ENCODE measurements at regions not wholly inside any gene's neighbourhood (a gene's known extent, or its start where the extent isn't known, plus 50 kb on each side); places are given as distances from the start of the nearest gene placed in this dataset.
"Not testable (repeated sequence)": the region's sequence is repeated elsewhere in the genome, so short reads cannot be mapped to it uniquely, and the experiment has no call there.

DNA sequence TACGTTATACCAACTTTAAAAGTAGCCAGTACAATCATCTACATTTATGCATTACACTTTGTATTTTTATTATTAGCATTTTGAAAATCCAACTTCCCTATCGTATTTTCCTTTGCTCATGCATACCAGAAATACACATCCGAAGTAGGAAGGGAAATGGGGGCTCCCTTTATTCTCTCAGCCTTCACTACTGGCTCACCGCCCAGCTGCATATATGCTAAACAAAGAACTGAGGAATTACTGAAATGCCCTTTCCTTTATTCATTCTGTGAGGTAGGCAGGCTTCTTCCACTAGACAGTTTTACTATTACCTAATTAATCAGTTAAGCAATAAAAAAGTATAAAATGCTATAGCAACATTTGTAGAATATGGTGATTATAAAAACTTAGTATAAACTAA, 291.6 kb downstream of the KLF12 start:
- no peak for DNase-seq

DNA sequence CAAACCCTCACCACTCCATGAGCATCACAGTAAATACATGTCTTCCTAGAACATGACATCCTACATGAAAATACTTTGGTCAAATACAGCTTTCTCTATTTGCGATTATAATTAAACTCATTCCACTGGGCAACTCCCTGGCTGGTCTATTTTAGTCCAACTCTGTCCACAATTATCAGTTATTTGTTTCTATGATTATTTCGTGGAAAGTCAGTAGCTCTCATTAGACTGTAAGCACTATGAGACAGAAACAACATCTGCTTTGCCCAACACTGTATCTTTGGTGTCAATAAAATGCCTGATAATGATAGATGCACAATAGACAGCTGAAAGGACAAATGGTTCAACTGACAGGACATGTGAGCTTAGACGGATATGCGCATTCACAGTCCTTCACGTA, 292.0 kb downstream of the KLF12 start:
- DNase-seq: no peak

DNA sequence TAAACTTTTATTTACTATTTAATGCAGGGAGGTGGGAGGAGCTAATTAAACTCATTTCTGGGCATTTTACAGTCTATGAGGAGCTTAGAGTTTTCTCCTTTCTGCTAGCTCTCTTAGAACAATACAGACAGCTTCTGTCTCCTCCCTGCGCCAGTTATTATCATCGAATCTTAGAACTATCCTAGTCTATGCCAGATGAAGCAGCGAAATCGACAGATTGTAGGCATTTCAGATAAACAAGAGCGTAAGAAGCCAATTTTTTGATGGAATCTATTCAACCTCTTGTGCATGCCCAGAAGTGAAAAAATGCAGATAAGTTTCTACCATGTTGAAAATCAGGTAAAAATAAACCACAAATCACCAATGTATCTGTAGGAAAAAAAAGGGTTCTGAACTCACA, 297.1 kb downstream of the KLF12 start:
- DNase-seq: no peak

DNA sequence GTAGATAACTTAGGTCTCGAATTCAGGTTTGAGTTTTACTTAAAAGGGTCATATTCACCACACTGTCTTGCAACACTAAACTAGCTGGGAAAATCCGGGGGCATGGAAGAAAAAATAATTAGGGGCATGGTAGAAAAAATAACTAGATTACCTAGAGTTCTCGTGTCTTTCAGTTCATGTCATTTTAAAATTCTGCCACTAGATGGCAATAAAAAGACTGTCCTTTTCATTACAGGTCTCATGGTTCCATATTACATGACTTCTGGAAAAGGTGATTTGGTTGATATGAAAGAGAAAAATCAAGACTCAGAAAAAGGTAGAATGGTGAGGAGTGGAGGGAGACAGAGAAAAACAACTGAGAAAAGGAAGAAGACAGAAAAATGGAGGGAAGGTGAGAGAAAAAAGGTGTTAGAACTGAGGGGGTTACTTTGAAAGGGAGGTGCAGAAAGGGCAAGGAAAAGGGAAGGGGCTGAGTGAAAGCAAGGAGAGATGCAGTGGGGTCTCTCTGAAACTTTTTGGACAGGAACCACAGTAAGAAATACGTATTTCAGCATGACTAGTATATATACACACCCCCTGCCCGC, 299.0 kb downstream of the KLF12 start:
- DNase-seq: peak; percentile 52

DNA sequence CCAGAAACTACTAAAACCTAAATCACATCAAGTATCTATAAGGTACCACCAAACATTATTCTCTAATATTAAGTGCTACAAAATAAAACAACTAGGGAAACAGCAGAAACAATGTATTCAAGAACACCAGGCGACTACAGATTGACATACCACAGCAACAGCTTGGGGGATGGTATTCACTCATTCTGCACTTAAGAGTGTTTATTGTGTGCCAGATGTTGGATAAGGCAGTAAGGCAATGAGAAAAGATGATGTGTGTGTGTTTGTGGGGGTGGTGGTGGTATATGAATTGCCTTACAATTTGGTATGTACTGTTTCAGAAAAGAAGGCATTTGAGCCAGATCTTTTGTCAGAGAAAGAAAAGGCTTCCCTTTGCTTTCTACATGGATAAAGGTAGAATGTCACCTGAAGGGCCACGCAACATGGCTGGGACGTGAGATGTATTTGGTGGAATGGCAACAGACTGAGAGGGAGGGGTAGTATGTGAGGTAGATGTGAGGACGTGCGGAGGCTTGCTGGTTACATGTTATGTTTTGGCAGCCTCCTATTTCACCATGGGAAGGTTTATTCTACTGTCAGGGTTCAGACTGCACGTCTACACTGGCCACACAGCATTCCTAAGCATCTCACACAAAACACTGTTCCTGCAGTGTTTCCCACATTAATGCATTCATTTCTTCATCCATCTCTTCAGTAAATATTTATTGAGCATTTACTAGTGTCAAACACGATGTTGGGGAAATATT, 300.7 kb downstream of the KLF12 start:
- no peak for DNase-seq

DNA sequence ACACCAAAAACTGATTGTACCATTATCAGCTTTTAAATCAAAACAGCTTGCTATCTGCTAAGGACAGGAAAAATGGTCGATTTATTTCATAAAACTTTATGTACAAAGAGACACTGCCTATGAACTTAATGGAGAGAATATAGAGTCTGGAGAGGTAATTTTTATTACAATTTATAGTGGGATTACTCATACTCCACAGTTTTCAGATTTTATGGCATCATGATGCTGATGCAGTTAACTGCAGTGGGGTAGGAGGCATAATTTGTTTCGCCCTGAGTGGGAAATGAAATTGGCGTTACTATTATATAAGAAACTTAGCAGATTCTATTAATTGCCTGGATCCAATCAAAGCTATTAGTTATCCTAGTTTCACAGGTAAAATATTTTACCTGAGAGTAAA, 301.4 kb downstream of the KLF12 start:
- no peak for DNase-seq

DNA sequence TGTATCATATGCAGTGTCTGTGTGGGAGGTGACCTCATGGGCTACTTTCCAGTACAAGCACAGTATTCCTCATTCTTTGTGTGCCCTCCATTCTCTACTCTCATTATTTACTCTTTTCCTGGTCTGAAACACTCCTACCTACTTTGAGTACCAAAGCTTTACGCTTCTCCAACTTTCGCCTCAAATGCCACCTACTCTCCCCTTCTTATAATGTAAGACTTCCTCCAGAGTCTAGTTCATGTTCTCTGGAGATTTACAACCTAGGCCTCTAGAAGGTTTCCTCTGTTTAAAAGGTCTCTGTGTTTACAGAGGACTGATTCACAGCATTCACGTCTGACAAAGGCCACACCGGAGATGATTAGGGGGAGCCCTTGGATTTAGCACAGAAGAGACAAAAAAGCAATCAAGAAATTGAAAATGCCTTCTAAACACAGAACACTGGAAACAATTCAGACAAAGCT, 302.0 kb downstream of the KLF12 start:
- DNase-seq: peak; percentile 30

DNA sequence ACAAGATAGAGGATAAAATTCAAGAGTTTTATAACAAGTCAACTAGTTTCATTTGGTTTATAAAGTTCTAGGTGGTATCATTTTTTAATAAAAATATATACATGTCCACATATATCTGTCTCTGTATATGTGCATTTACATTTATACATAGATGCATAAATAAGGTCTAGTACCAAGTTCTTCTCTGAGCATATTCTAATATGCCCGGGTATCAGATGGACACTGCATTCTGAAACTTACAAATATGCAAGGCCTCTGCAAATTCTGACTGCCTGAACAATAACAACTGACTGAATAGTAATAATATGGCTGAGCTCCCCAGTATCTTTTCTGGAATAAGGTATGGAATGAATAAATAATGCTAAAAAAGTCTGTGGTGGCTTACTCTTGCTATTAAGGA, 304.8 kb downstream of the KLF12 start:
- DNase-seq: no peak

DNA sequence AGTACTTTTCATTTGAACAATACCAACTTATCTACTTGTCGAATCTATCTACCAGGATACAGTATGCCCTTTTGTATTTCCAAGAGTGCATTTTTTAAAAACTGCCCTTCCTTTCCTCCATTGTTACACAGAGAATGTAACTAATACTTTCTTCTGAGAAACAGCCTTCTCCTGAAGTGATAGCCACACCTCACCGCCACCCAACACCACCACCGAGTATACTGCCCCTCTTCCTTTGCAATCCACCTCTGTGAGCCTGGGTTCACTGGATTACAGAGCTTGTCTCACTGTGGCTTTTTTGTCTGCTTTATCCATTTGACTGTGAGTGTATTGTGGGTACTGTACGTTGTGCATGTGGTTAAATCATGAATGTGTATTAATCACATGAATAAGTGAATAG, 305.4 kb downstream of the KLF12 start:
- DNase-seq: no peak

DNA sequence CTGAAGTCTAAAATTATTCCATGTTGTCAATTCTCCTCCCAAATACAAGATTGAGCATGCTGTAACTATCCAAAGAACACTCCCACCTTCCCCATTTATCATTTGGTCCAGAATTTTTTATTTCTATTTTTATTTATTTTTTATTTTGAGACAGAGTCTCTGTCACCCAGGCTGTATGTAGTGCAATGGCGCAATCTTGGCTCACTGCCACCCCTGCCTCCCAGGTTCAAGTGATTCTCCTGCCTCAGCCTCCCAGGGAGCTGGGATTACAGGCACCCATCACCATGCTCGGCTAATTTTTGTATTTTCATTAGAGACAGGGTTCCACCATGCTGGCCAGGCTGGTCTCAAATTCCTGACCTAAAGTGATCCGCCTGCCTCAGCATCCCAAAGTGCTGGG, 306.8 kb downstream of the KLF12 start:
- no peak for DNase-seq

DNA sequence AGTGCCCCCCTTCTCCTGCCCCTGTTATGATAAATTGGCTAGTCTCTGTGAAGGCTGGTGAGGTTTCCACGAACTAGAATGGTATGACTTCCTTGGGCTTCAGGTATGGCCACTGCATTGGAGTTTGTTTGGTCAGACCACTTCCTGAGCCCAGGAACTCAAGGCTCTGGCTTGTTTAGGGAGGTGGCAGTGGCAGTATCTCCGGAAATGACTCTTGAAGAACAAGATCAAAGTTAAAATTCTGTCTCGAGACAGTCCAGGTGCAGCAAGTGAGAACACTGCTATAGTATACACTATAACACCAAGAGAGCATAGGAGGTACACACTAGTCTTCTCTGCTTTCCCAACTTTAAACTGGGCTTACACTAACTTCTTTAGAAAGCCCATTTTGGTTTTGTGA, 309.1 kb downstream of the KLF12 start:
- no peak for DNase-seq

DNA sequence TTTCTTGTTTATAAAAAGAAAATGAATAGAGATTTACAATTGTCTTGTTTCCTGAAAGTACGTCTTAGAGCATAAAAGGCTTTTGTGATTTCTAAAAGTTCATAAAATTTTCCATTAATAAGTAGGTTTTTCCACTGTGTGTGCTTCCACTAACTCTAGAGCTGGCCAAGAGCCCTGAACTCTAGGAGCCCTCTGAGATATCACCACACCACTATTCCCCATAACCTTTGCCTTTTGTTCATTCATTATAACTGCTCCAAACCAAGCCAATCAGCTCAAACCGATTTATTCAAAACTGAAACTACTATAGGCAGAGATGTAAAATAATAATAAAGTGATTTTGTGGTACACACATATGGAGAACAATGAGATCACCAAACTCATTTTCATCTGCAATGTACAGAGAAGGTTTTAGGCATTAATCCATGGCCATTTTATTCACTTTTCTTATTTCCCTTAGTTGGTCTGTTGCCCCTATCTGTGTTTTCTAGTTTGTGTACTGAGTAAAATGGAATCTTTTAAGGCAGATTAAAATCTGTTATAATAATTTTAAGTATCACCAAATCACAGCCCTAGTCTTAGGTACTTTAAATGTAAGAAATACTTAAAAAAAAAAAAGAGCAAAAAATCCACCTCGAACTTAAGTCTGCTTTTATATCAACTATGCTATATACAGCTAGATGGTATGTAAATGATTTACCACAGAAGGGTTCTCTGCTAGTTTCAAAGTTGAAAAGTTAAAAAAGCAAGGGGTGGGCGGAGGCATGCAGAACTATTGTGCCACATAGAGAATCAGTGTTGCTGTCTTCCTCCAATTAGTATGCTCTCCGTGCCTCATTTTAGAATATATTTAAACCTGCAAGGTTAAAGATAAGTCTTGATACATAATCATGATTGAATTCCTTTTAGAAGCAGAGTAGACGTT, 311.3 kb downstream of the KLF12 start:
- no peak for DNase-seq

DNA sequence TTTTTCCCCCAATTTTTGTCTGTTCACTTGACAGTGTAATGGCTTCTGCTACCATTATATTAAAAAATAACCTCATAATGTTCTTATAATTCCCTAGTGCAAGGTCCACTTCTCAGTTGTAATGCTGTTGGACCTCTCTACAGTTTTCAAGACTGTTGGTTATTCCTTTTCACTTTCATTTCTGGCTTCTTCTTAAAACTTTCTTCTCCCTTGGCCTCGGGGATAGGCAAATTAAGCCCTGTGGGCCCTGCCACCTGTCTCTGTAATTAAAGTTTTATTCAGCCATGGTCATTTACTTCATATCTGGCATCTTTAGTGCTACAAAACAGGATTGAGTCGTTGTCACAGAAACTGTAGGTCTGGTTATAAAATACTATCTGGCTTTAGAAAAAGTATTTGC, 313.5 kb downstream of the KLF12 start:
- no peak for DNase-seq

DNA sequence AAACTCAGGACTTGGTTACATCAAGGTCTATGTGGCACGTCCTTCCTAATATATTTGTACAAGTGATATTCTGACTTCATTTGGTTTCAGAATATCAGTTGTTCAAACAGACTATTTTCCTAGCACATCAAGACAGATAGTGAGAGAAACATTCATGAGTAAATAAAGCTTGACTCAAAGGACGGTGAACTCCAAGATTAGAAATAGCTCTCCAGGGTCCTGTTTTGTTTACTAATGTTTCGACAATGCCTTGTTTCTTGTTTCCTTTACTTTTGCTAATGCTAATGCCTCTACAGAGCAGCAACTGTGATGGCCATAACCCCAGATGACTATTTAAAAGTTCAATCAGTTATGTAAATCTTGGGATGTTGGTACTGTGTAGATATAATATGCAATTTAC, 313.9 kb downstream of the KLF12 start:
- DNase-seq: no peak

DNA sequence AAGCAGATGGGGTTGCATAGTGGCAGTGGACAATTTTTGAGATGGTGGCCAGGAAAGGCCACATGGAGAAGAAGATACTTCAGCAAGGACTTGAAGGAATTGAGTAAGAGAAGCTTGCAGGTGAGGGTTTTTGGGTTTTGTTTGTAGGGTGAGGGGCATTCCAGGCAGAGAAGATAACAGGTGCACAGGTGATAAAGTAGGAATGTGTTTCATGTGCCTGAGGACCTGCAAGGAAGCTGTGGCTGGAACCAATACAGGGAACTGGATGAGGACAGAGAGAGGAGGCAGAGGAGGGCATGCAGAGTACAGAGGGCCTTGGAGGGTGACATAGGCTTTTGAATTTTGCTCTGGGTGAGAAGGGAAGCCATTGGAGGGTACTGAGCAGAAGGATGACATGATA, 314.5 kb downstream of the KLF12 start:
- no peak for DNase-seq

DNA sequence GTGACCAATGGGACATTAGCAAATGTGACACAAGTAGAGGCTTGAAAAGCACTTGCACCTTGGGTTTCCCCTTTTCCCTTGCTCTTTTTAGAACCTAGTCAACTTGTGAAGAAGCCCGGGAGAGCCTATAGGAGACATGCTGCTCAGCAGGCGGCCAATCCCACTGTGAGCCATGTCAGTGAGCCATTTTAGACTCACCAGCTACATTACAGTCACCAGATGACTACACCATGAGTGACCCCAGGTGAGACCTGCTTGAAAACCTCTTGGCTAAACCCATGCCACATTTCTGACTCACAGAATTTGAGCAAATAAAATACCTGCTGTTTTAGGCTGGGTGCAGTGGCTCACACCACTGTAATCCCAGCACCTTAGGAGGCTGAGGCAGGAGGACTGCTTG, 317.5 kb downstream of the KLF12 start:
- DNase-seq: no peak

DNA sequence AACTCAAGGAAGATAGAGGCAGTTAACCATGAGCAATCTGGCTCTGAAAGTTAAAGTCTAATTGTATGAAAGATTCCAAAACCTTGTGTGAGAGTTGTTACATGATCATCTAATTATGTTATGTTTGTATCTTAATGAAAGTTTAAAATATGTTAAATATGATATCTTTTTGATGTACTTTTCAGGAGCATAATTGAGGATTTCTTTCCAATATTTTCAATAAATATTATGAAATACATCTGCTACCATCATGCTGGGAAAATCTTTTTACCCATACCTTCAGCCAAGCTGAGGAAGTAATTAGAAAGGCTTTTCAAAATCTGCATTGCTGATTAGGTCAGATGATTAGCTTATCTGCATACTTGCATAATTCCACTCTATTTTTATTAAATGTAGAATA, 318.4 kb downstream of the KLF12 start:
- no peak for DNase-seq

DNA sequence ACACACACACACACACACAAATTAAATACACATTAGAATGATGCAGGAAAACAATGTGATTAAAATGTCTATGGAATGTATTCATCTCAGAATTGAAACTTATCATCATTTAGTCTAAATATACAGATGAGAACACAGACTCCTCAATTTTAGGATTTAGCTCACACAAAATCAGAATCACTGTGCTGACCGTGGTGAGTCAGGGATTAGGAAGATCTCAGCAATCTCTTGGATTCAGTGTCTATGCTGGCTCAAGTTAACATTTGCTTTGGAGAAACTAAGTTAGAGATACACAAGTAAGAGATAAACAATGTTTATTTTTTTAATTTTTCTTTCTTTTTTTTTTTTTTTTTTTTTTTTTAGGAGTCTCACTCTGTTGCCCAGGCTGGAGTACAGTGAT, 323.6 kb downstream of the KLF12 start:
- no peak for DNase-seq

DNA sequence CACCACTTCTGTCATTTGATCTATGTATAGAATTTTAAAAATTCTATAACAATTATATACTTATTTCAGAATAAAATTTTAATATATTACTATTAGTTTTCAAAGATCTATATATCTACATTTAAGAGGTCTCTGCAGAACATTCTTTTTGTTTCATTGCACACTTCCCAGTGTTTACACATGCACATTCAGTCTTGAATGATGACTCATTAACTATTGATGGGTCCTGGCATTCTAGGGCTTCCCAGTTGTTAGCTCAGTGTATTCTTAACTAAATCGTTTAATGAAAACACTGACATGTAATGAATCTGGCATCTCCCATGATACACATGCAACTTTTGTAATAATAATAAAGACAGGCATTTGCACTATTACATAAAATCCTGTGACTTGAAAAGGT, 324.6 kb downstream of the KLF12 start:
- no peak for DNase-seq

DNA sequence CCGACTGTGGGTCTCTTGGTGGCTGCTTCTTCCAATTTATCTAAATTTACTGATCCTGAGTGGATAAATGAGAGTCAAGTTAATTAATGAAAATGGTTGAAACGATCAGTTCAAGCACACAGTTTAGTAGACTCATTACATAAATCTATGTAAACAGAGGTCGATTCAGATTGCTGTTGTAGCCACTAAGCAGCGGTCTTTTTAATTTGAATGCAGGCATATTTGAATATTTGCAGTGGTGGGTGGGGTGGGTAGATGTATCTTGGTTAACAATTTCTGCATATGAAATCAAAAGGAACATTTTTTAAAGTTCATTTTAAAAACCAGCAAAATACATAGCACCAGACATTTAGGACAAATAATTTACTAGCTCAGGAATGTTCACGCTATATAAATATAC, 325.9 kb downstream of the KLF12 start:
- DNase-seq: no peak

DNA sequence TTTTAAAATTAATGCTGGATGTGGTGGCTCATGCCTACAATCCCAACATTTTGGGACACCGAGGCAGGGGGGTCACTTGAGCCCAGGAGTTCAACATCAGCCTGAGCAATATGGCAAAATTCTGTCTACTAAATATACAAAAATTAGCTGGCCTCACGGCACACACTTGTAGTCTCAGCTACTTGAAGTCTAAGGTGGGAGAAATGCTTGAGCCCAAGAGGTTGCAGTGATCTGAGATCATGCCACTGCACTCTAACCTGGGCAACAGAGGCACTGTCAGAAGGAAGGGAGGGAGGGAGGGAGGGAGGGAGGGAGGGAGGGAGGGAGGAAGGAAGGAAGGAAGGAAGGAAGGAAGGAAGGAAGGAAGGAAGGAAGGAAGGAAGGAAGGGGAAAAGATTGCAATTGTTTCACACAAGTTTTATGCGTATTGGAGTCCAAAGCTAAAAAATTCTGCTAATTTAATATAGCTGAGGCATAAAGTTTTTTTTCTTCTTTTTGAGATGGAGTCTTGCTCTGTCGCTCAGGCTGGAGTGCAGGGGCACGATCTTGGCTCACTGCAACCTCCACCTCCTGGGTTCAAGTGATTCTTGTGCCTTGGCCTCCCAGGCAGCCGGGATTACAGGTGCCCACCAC, 328.8 kb downstream of the KLF12 start:
- DNase-seq: not testable (repeated sequence)

DNA sequence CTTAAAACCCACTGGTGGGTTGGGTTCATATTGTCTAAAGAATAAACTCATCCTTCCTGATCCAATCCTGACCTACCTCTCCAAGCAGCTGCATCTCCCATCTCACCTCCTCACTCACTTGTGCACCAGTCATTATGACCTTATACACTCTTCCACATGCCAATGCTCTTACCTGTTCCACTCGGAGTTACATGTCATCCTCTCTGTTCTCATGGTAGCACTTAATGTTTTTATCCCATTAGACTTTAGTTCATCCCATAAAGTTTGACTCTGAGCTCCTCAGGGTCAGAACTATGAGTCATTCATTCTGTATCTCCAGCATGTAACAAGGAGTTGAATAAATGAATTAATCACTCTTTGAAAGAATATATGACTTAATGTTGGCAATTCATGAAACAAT, 330.2 kb downstream of the KLF12 start:
- DNase-seq: no peak

DNA sequence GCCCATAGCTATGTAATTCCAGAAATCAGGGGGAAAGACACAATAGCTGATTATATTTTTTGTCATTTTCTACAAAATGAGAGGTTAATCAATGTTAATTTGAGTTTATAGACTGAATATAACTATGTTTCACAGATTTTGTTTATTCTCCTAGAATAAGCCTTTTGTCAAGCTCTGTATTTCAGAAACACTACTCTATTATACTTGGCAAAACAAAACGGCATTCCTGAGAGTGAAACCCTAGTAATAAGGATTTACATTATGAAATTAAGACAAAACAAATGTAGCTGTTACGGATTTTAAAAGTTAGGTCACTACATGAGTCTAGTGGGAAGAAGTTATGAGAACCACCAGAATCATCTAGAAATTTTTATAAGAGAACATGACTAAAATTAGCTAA, 334.2 kb downstream of the KLF12 start:
- DNase-seq: no peak
